Psoas muscle (tissue), 7 donors: ENCODE measurements at regions not wholly inside any gene's neighbourhood (a gene's known extent, or its start where the extent isn't known, plus 50 kb on each side); places are given as distances from the start of the nearest gene placed in this dataset.

Source experiments
- ATAC-seq, 4 donors: fragments of 200-7000 bp; cut with Tn5 transposase; one replicate each; pipeline ENCODE4 v1.9.1; 2020; ENCODE audit warnings: moderate library complexity in 3 of 4, mild to moderate bottlenecking in 2 of 4
- DNase-seq, 2 donors: peaks; one replicate each; pipeline ENCODE4 v3.0.0-alpha.2; 2020
- H3K27ac ChIP-seq: fragments of 200-600 bp; one replicate; pipeline ENCODE4 v1.8.0; 2022
- H3K27me3 ChIP-seq, 3 donors: fragments of 200-600 bp in 1 of 3; one replicate each; pipeline versions ENCODE4 v1.6.1 to v1.8.0; 2013 to 2022; ENCODE audit warnings: low read length in 2 of 3, mild to moderate bottlenecking in 2 of 3, moderate library complexity in 1 of 3; ENCODE audit not compliant: insufficient read depth in 3 of 3
- H3K36me3 ChIP-seq, 2 donors: fragments of 200-600 bp in 1 of 2; one replicate each; pipeline versions ENCODE4 v1.6.1 to v1.8.0; 2013 to 2022; ENCODE audit warnings: low read depth in 1 of 2, mild to moderate bottlenecking in 1 of 2, moderate library complexity in 1 of 2; ENCODE audit not compliant: insufficient read depth in 1 of 2
- H3K4me1 ChIP-seq: fragments of 200-600 bp; one replicate; pipeline ENCODE4 v1.8.0; 2022
- H3K4me3 ChIP-seq: fragments of 200-600 bp; one replicate; pipeline ENCODE4 v1.8.0; 2022; ENCODE audit warnings: mild to moderate bottlenecking
- H3K9me3 ChIP-seq: fragments of 200-600 bp; one replicate; pipeline ENCODE4 v1.8.0; 2022
- CTCF ChIP-seq: fragments of 200-600 bp; IDR thresholded peaks from one replicate; pipeline ENCODE4 v1.8.0; 2022; ENCODE audit warnings: antibody characterized with exemption
- WGBS, 3 donors: extraction: QIAGEN DNeasy Blood & Tissue Kit; methylation state at CpG; one replicate each; pipeline versions ENCODE4 v1.1.6 to v1.1.7; 2013; 5-methylcytosine and 5-hydroxymethylcytosine counted together
- intact Hi-C, 2 donors: fragments of 100-400 bp; cut with DNase I; formaldehyde crosslinking; loops; one replicate each; pipeline versions ENCODE4 v1.11.0 to v1.14.2; 2022
- donor health status: healthy with polysubstance abuse.
- donor health status: DM: no; HTN: no; CAD: no; lungs with moderate emphysema.
- donor health status: Bipolar disorder and iron deficiency.
- donor health status: healthy.
- donor health status: DM: yes; HTN: yes; CAD: no.
- donor health status: DM: no; HTN: no; CAD: no.
- donor health status: DM: yes; HTN: yes; CAD: no.

- TF ChIP-seq CTCF = no peak
- ATAC-seq (no peak), DNase-seq (no peak)
- Histone ChIP-seq H3K36me3 (no peaks in the 10 kb centered on the region), H3K4me1 (no peaks in the 10 kb centered on the region), H3K27me3 (no peaks in the 10 kb centered on the region), H3K9me3 (no peaks in the 10 kb centered on the region), H3K27ac (no peak overlapping the region), H3K4me3 (no peak overlapping the region)
- intact Hi-C loops = no loop called here
- WGBS, 3 donors = 78 to 85% (median 84%) methylated on average over 2 of the region's 2 CpGs
Observed at GRCh38 chr2:220106065-220106464, 478.6 kb downstream of the SLC4A3 start.

- no peak overlapping the region for H3K27ac ChIP-seq
- H3K27me3 ChIP-seq = no peaks in the 10 kb centered on the region
- TF ChIP-seq CTCF = no peak
- WGBS, 3 donors = 90 to 92% (median 92%) methylated on average over 4 of the region's 4 CpGs
- ATAC-seq (no peak), DNase-seq (no peak)
- intact Hi-C loops = no loop called here
- H3K4me3 ChIP-seq = no peak overlapping the region
- no peaks in the 10 kb centered on the region for H3K4me1 ChIP-seq
- H3K36me3 ChIP-seq = no peaks in the 10 kb centered on the region
- no peaks in the 10 kb centered on the region for H3K9me3 ChIP-seq
Observed at GRCh38 chr2:220107380-220107791, 480.0 kb downstream of the SLC4A3 start.

DNA sequence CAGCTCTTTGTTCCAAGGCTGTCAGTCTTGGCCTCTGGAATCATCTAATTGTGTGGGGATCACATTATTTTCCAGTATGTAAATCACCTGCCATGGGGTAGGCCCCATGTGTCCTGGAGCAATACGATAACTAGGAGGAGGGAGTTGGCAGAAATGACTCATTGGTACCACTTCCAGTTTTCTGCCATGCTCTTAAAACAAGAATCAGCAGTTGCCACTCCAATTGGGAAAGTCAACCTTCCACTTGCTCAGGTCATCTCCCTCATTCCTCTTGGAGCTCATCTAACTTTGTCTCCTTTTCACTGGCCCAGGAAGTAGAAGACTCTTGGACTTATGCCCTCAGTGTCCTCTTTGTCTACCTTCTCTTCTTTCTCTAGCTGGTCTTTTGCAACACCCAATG is 487.0 kb downstream of the SLC4A3 start:
- H3K4me3 ChIP-seq = no peak overlapping the region
- intact Hi-C loops = no loop called here
- H3K9me3 ChIP-seq = no peaks in the 10 kb centered on the region
- TF ChIP-seq CTCF = no peak
- DNase-seq (no peak), ATAC-seq (no peak)
- no peaks in the 10 kb centered on the region for H3K36me3 ChIP-seq
- WGBS, 3 donors = 72 to 93% (median 81%) methylated on average over 1 of the region's 1 CpG
- no peak overlapping the region for H3K27ac ChIP-seq
- H3K27me3 ChIP-seq = peaks cover 0 to 3% (median 0%) of the 10 kb centered on the region in 3 donors
- H3K4me1 ChIP-seq = no peaks in the 10 kb centered on the region

DNA sequence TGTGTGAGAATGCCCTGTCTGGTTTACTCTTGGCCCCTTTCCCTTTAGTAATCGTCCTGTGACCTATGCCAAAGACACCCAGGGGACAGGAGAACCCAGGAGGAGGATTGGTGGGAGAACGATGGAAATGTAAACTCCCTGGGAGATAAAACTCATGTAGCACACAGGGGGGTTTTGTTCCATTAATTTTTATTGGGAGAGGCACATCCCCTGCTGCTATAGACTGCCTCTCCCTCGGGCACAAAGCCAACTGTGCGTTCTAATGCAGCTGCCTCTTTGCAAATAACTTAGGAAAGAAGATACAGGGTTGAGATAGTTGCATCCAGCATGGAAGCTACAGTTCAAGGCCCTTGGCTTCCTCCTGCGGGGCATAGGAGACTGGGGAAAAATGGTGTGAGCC is 489.6 kb downstream of the SLC4A3 start:
- Histone ChIP-seq H3K27me3 (peaks cover 0 to 3% (median 0%) of the 10 kb centered on the region in 3 donors), H3K4me3 (no peak overlapping the region), H3K36me3 (no peaks in the 10 kb centered on the region), H3K9me3 (no peaks in the 10 kb centered on the region), H3K27ac (no peak overlapping the region), H3K4me1 (no peaks in the 10 kb centered on the region)
- no peak for TF ChIP-seq CTCF
- DNase-seq = no peak
- intact Hi-C loops = no loop called here
- ATAC-seq = no peak
- 36 to 41% (median 41%) methylated on average over 5 of the region's 5 CpGs for WGBS, 3 donors

DNA sequence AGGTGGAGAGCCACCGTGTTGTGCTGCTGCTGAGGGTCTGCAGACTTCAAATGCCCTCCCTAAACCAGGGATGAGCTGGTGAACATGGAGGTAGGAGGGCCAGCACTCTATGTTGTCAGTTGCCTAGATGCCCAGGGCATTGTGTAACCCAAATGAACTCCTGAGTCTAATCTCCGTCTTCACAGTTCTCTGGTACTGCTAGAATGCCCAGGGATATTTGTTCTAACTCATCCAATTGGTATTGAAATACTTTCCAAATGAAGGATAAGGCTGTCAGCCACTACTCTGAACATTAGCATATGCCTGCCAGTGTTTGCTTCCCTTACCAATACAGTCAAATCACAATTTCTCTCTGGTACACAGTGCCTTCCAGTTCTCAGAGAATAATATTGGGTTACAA is 492.6 kb downstream of the SLC4A3 start:
- WGBS, 3 donors = 40 to 50% (median 47%) methylated on average over 2 of the region's 2 CpGs
- intact Hi-C loops = no loop called here
- no peak for ATAC-seq

More for the DNA sequence above, 492.6 kb downstream of the SLC4A3 start:
- no peak for TF ChIP-seq CTCF
- no peaks in the 10 kb centered on the region for H3K9me3 ChIP-seq
- H3K27ac ChIP-seq = no peak overlapping the region
- no peaks in the 10 kb centered on the region for H3K4me1 ChIP-seq
- H3K36me3 ChIP-seq = no peaks in the 10 kb centered on the region
- peaks cover 0 to 3% (median 0%) of the 10 kb centered on the region in 3 donors for H3K27me3 ChIP-seq
- DNase-seq = no peak
- H3K4me3 ChIP-seq = no peak overlapping the region
